Activated CD4-positive, alpha-beta T cell treated with anti-CD3 and anti-CD28 coated beads, Interleukin-2, amount 50 U/mL, for 48 hours (primary cell): ENCODE measurements at regions not wholly inside any gene's neighbourhood (a gene's known extent, or its start where the extent isn't known, plus 50 kb on each side); places are given as distances from the start of the nearest gene placed in this dataset.
"Not testable (repeated sequence)": the region's sequence is repeated elsewhere in the genome, so short reads cannot be mapped to it uniquely, and the experiment has no call there.

Source experiments
- DNase-seq, 2 experiments: peaks; one replicate each; pipeline ENCODE4 v3.0.0-alpha.2; 2020

DNA sequence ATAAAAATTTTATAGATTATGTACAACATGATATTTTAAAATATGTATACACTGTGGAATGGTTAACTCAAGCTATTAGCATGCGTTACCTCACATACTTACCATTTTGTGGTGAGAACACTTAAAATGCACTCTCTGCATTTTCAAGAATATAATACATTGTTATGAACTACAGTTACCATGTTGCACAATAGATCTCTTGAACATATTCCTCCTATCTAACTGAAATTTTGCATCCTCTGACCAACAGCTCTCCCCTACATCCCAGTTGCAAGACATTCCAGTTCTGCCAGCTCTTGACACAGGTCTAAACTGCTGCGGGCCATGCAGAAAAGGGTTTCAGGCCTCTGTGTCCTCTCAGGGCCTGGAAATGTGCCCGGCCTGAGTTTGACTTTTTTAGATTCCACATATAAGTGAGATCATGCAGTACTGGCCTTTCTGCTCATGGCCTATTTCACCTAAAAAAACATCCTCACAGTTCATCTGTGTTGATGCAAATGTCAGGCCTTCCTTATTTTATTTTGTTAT is 113.7 kb downstream of the CDCA7 start:
- DNase-seq: no peak

DNA sequence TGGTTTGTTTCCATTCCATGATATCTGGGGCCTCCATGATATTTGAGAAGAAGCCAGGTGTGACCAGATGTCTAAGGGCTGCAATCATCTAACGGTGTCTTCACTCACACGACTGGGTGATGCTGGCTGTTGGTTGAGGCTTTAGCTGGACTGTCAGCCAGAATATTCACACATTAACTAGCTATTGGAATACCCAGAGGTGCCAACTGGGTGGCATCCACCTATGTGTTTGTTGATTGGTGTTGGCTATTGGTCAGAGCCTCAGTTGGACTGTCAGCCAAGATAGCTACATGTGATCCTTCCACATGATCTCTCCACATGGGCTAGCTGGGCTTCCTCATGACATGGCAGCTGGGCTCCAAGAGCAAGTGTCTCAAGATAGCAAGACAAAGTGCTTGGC is 117.4 kb downstream of the CDCA7 start:
- no peak for DNase-seq

DNA sequence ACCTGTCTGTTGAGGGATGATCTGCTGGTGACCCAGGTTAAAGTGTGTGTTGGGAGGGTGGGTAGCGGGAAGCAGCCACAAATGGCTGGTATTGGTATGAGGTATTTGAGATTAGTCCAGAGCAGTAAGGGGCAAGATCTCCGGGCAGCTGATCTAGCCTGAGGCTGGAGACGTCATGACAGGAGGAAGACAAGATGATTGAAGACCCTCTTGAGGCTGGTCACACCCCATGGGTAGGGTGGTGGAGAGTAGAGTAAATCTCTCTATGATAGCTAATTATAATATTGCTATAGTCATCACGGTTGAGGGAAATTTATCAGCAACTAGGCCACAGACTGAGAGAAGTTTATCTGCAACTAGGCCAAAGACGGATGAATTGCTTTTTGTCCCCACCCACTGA is 128.5 kb downstream of the CDCA7 start:
- no peak for DNase-seq

DNA sequence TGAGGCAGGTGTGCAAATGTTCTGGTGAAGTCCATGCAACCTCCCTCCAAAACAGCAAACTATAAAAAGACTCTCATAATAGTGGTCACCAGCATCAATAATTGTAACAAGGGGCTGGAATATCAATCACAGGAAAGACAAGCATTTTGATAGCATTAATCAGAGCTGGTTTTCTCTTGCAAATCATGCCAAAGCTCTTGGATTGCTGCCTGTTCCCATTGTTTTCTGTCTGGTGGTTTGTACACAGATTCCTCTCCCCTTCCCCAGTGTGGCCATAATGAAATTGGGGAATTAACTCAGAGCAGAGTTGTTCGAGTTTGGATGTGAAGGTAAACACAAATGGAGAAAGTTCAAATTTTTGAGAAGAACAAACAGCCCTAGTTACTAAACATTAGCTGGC is 134.2 kb downstream of the CDCA7 start:
- DNase-seq: no peak

DNA sequence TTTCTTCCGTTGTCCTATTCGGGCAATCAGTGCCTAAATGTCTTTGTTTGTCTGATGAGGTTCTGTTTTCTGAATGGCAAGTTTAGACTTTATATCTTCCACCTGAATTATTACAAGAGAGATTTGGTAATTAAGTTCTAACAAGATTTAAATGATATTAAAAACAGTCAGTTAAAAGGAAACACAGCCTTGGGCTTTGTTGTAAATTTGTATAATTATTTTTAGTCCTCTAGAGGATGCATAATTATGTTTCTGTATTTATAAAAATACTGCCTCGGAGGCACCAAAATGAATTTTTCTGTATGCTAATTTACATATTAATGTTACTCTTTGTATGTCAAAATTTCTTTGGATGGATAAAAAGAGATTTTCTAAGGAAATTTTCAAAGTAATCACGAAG is 136.7 kb downstream of the CDCA7 start:
- no peak for DNase-seq

DNA sequence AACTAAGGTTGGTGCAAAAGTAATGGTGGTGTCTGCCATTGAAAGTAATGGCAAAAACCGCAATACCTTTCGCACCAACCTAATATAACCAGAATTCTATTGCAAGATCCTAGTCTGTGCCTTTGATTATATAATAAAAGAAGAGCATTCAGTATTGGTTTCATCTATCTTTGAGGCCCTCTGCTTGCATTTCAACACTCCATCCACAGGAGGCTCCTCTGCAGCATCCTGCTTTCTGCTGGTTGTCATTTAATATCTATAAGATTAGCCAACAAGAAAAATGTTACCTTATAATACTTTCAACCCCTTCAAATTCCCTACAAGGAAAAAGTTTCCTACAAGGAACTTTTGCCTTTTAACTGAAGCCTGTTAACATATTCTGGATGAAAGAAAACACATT is 139.2 kb downstream of the CDCA7 start:
- DNase-seq: no peak

DNA sequence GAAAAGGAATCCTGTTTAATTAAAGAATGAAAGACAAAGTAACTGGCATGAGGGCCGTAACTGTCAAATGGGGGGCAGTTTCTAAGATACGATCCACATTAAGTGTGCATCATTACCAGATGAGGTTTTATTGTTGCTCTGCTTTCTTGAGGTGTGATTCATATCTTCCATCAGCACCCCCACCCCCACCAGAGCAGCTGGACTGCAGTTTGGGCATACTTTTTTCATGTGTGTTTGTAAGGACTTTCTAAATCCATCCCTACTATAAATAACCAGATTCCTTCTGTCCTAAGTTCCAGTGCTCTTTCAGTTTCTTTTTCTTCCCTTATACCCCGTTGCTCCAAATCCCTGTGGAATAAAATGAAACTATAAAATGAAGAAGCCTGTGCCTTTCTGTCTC is 142.1 kb downstream of the CDCA7 start:
- no peak for DNase-seq

DNA sequence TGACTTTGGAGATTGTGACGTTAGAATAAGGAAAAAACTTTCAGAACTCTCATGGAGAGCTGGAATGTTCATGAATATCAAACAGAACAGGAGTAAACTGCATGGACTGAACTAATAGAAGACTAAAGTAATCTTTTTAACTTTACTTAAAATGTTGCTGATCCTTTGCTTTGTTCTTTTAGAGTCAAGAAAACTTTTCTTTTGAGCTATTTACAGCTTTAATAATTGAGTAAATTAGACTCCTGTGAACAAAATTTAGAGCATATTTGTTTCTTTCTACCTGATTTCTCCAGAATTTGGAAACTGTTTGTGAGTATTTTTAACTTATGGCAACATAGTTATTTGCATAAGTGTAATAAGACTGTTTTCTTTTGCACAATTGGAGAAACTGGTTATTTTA is 146.3 kb downstream of the CDCA7 start:
- no peak for DNase-seq

DNA sequence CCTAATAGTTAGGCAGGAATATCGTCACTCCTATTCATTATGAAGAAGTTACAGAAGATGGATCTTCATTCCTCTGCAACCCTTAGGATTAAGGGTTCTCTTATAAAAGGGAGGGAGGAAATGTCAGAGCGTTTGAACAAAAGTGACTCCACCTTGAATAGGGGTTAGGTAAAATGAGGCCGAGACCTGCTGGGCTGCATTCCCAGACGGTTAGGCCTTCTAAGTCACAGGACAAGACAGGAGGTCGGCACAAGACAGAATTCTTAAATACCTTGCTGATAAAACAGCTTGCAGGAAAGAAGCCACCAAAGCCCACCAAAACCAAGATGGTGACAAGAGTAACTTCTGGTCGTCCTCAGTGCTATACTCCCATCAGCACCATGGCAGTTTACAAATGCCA is 147.6 kb downstream of the CDCA7 start:
- DNase-seq: no peak

DNA sequence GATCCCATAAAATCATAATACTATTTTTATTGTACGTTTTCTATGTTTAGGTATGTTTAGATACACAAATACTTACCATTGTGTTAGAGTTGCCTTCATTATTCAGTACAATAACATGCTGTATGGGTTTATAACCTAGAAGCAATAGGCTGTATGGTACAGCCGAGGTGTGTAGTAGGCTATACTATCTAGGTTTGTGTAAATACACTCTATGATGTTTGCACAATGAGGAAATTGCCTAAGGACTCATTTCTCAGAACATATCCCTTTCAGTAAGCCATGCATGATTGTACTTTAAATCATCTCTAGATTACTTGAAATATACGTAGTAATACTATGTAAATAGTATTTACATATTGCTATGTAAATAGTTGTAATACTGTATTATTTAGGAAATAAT is 156.7 kb downstream of the CDCA7 start:
- DNase-seq: no peak

DNA sequence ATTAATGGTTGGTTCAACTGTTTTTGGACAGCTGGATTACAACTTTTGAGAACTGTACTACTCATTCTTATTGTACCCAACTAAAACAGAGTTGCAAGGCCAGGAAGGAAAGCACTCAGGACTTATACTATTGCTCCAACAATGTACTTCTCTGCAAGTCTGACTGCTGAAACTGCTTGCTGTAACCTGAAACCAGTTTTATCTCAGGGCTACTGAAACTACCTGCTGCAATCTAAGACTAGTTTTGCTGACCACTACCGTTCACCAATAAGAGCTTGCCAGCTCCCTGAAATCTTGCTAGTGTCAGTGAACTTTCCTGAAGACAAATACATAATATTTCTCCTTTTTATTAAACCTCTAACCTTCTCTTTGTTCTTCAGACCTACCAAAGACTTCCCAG is 157.3 kb downstream of the CDCA7 start:
- no peak for DNase-seq

DNA sequence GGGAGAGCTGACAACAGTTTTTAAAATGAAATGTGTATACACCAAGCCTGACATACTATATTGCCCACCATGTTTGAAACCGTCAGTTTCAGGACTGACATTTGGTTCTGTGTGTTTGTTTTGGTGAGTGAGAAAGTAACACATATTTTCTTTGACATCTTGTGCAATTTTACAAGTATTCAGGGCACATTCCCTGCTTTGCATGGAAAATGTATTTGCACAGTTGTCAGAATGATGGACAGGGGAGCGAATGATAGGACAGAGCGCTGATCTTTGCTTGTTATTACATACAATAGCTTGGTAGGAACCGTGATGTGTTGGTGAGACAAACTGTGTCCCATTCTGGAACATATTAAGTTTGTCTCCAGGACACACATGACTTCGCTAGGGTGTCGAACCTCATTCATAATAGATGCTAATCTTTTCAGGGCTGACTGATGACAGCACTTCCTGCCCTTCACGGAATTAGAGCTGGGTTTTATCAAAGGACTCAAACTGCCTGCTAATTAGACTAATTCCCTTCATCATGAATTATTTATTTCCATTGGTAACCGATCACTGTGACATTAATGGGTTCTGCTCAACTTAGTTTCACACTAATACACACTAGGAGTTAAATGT is 158.5 kb downstream of the CDCA7 start:
- DNase-seq: no peak

DNA sequence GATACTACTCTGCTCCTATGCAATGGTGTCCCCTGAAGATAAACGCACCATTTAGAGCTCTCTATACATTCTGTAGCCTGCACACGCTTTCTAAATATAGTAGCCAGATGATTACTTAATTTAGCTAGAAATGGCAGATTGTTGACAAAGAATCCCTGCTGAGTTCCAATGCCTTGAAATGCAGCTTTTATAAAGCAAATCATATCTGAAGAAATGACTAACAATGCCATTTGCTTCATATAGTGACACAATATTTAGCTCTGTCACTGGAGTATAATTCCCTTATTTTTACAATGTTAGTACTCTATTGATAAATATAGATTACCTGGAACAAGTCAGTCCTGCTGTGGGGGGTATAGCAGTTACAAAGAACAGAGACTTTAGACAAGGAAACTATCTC is 166.2 kb downstream of the CDCA7 start:
- no peak for DNase-seq

DNA sequence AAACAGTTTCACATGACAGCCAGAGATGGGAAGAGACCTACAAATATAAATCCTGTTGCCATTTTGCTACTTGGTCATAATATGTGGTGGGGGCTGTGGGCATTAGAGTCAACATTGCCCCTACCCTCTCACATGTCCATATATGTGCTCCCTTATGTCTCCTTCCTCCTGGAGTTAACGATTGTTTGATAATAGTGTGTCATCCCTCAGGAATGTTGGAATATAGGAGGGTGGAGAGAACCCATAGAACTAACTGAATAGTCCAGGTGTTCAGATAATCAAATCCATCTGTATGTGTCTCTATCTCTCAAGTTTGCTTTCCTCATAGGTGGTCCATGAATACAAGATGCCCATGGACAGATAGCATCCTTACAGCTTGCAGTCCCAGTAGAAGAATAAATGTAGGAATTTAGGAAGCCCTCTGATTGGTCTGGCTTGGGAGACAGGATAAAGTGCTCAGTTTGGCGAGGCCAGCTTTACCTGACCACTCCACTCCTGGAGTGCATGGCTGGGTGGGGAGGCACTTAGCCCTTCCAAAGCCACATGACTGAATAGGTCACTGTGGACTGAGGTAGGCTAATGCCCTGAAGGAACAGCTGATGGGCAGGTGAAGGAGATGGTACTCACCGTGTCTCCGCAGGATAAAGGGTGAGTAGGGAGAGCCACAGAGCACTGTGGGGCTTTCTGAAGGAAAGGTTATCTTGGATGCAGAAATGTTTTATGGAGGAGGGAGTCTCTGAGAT is 166.9 kb downstream of the CDCA7 start:
- no peak for DNase-seq

DNA sequence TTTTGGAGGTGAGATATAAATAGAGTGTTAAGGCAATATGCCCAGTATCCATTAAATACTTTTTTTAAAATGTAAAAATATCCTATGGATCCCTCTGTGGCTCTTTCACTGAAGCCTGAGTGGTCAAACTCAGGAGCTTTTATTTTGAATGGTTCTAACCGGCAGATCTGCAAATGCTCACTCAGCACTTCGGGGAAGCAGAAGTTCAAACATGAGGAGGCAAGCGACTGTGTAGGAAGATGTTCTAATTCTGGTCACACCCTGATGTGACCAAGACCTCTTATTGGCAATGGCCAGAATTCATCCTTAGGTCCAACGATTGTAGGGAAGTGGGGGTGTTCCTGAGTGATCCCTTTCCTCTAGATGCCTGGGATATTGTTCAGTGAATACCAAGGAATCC is 168.8 kb downstream of the CDCA7 start:
- DNase-seq: no peak

DNA sequence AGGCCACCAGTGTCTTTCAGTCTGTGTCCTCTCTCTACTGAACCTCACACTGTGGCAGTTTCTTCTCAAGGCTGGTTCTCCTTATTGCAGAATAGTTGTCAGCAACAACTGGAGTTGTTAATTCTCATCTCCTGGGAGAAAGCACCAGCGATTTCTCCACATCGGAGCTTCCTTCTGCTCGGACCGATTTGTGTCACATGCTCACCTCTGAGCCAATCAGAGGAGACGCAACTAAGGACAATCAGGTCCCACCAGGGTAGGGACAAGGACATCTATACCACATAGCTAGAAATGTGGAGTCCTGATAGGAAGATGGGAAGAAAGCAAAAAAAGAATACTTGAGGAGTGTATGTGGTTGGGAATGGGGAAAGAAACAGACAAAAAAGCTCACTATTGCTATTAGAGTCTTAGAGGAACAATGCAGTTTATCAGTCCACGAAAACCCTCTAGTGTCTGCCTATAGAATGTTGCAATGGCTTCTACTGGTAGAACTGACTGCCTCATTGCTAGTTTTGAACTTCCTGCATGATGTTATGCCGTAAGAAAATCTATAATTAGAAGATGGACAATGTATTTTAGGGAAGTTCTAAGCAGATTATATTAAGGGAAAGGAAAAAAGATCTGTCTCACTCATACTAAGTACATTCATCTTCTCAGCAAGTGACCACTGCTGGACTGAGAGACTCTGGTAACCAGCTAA is 169.7 kb downstream of the CDCA7 start:
- DNase-seq: no peak

DNA sequence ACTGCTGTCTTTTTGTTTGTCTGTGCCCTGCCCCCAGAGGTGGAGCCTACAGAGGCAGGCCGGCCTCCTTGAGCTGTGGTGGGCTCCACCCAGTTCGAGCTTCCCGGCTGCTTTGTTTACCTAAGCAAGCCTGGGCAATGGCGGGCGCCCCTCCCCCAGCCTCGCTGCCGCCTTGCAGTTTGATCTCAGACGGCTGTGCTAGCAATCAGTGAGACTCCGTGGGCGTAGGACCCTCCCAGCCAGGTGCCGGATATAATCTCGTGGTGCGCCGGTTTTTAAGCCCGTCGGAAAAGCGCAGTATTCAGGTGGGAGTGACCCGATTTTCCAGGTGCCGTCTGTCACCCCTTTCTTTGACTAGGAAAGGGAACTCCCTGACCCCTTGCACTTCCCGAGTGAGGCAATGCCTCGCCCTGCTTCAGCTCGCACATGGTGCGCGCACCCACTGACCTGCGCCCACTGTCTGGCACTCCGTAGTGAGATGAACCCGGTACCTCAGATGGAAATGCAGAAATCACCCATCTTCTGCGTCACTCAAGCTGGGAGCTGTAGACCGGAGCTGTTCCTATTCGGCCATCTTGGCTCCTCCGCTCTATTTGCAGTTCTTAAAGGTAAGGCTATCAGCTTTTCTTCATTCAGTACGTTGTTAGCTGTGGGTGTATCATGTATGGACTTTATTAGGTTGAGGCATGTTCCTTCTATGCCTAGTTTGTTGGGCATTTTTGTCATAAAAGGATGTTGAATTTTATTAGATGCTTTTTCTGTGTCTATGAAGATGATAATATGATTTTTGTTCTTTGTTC is 178.3 kb downstream of the CDCA7 start:
- DNase-seq: not testable (repeated sequence)

DNA sequence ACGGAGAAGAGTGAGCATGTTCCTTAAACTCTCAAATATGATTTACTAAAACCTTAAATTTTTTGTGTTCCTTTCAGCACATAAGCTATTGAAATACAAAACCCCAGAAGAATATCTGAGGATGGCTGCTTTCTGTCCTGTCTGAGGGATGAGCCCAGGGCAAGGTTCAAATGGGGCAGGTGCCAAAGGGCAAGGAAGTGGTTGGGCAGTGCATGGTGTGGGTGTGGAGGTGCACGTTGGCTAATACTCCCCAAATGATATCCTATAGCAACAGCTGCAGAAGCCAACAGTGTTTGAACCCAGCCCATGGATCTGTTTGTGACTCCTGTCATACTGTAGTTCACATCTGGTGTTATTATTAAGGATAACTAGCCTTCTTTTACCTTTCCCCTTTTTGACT is 183.0 kb downstream of the CDCA7 start:
- DNase-seq: no peak

DNA sequence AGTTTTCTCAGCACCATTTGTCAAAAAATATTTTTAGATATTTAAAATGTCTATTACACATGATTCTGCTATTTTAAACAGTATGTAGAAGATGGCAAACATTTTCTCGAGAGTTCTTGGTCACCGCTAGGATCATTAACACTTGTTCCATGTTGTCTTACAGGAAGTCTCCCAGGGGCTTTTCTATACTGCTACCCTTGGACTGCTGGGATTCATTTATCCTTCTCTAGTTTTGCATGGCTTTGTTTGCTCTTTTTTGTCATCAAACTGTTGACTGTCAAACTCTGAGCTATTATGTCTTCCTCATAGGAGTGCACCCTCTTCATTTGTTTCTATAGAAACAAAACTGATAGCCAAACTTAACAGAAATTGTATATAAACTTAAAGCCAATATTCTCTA is 184.9 kb downstream of the CDCA7 start:
- no peak for DNase-seq

DNA sequence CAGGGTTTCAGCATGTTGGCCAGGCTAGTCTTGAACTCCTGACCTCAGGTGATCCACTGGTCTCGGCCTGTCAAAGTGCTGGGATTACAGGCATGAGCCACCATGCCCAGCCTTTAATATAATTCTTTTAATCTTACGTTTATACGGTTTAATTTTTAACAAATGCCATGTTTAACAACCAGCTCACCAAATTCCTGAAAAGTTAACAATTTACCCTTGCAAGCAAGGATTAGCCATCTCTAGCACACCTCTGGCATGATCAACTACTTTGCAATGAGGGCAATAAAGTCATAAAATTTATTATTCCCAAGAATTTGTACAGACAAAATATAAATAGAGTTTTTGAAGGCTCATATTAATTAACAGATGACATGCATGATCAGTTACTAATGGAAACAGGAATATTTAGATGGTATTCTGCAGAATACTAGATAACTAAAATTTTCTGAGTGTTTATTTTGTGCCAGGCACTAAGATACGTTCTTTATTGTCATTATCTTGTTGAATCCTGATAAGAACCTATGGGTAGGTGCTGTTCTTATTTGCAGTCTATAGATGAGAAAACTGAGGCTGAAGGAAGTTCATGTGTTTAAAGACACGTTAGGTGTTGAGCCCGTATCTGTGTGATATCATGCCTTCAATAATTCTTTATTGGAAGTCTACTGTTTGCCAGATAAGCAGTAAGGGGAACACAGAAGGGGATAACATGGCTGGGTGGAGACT is 190.1 kb downstream of the CDCA7 start:
- DNase-seq: no peak

DNA sequence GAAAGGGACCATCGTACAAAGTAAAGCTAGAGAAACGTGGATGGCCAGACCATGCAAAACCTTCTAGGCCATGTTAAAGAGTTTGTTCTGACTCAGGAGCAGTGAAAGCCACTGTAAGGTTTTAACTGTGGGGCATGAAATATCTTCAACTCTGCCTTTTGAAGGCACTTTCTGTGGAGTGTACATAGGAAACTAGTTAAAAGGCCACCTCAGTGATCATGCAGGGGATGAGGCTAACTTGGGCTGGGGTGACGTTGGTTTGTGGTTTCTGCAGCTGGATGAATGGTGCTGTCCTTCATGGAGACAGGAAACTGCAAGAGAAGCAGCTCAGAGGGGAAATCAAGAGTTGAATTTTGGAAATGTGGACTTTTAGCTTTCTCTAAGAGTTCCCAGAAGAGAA is 190.7 kb downstream of the CDCA7 start:
- no peak for DNase-seq

DNA sequence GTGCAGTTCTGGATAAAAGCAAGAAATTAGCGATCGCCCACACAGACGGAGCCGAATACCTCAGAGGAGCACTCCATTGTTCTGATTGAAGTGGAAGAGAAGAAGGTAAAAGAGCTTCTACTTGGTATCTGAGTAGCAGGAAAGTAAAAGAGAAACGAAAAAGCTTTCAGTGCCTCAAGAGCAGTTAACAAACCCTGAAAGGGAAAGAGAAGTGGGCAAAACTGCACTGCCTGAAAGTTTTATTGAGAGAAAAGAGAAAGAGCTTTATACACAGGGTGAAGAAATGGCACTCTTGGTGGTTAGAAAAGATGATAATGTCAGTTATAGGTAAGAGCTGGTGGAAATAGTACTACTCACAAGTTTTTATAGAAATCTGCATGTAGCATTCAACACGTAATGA is 192.8 kb downstream of the CDCA7 start:
- DNase-seq: no peak

DNA sequence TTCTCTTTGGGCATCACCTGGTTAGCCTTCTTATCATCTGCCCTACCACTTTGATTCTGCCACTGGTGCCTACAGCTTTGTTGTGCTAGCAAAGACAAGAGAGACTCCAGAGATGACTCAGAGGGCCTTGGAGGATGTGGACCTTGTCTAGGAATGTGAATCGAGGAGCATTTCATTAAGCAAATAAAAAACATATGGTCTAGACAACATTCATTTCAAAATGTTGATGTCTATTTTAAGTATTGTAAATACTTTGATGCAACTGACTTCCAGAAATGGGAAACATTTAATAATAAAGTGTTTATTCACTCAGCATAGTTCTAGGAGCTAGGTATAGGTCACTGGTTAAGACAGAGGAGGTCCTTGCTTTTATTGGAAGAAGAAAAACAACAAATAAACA is 195.5 kb downstream of the CDCA7 start:
- DNase-seq: no peak
